ENCODE measurements at regions not wholly inside any gene's neighbourhood (a gene's known extent, or its start where the extent isn't known, plus 50 kb on each side); places are given as distances from the start of the nearest gene placed in this dataset.

GRCh38 chr2:10985901-10986535, 74.3 kb downstream of the KCNF1 start:
- H2AFZ ChIP-seq: no peak overlapping the region
- peaks cover 9% of the 10 kb centered on the region for H3K27me3 Mint-ChIP-seq (ENCODE audit: insufficient read depth, low read depth, poor library complexity)
- no peaks in the 10 kb centered on the region for H3K79me2 ChIP-seq (replicated peaks; ENCODE audit: insufficient read depth)
- DNase-seq (ENCODE audit: low spot score) (no peak), ATAC-seq (no peak)
- H3K4me3 ChIP-seq: no peak overlapping the region
- no peaks in the 10 kb centered on the region for H3K36me3 ChIP-seq (ENCODE audit: insufficient read depth)
- H3K4me1 Mint-ChIP-seq: no peaks in the 10 kb centered on the region
- H3K27me3 ChIP-seq (ENCODE audit: insufficient read depth): no peaks in the 10 kb centered on the region
- H3K4me1 ChIP-seq (ENCODE audit: insufficient read depth): no peaks in the 10 kb centered on the region
- no peaks in the 10 kb centered on the region for H4K20me1 ChIP-seq (replicated peaks; ENCODE audit: insufficient read depth)
- H3K9me3 Mint-ChIP-seq: no peaks in the 10 kb centered on the region; the same call in 1 of the 3 replicates
- no peaks in the 10 kb centered on the region for H3K36me3 Mint-ChIP-seq (ENCODE audit: low read depth)
- no peak overlapping the region for H3K4me2 ChIP-seq
- H3F3A ChIP-seq (replicated peaks; ENCODE audit: low read depth): no peaks in the 10 kb centered on the region
- H3K27ac Mint-ChIP-seq: no peak overlapping the region
- H3K9me2 ChIP-seq (ENCODE audit: insufficient read depth): no peaks in the 10 kb centered on the region
- H3K4me3 Mint-ChIP-seq: no peak overlapping the region
- TF ChIP-seq ZNF114 (CRISPR knock-in tag; IDR thresholded peaks at IDR 0.05) (no peak), REST (IDR thresholded peaks at IDR 0.05; ENCODE audit: unreplicated experiment) (no peak), EZH2phosphoT487 (IDR thresholded peaks at IDR 0.05; ENCODE audit: unreplicated experiment) (no peak), NANOG (IDR thresholded peaks at IDR 0.05; ENCODE audit: borderline replicate concordance) (no peak), POLR2AphosphoS5 (IDR thresholded peaks at IDR 0.05; ENCODE audit: low read depth) (no peak), CREB1 (CRISPR knock-in tag; IDR thresholded peaks at IDR 0.05; ENCODE audit: low read depth) (no peak), ZNF331 (CRISPR knock-in tag; IDR thresholded peaks at IDR 0.05; ENCODE audit: low read depth) (no peak), ZNF462 (CRISPR knock-in tag; IDR thresholded peaks at IDR 0.05) (no peak), ETS1 (IDR thresholded peaks at IDR 0.05) (no peak), EZH2 (IDR thresholded peaks at IDR 0.05; ENCODE audit: low read depth, unreplicated experiment) (no peak), CTCF (conservative IDR thresholded peaks at IDR 0.05; ENCODE audit: low read depth in 2 of 2) (no peak), JUNB (IDR thresholded peaks at IDR 0.05; ENCODE audit: unreplicated experiment) (no peak), STAT1 (IDR thresholded peaks at IDR 0.05; ENCODE audit: unreplicated experiment) (no peak)
- no peak overlapping the region for H3K27ac ChIP-seq (ENCODE audit: low read depth)

All from GM23338 (cell line).